ENCODE measurements at regions not wholly inside any gene's neighbourhood (a gene's known extent, or its start where the extent isn't known, plus 50 kb on each side); places are given as distances from the start of the nearest gene placed in this dataset.

- no peak for TF ChIP-seq CTCF (tag by site-specific recombination; IDR thresholded peaks at IDR 0.05)
- no peak for TF ChIP-seq ZNF677 (tag by site-specific recombination; IDR thresholded peaks at IDR 0.05)
- no peak for TF ChIP-seq ZBTB21 (tag by site-specific recombination; IDR thresholded peaks at IDR 0.05)
- TF ChIP-seq PATZ1 (tag by site-specific recombination; IDR thresholded peaks at IDR 0.05) = no peak
- TF ChIP-seq ZNF513 (tag by site-specific recombination; IDR thresholded peaks at IDR 0.05) = no peak
These were observed 151.7 kb upstream of the POU3F3 start for GRCh38 chr2:104702031-104702850.
